HG03159 (cell line): ENCODE measurements at regions not wholly inside any gene's neighbourhood (a gene's known extent, or its start where the extent isn't known, plus 50 kb on each side); places are given as distances from the start of the nearest gene placed in this dataset.

Source experiments
- ATAC-seq: cut with Tn5 transposase; IDR thresholded peaks from one replicate; pipeline ENCODE4 v1.9.1; 2021; ENCODE audit warnings: mild to moderate bottlenecking, moderate library complexity; ENCODE audit not compliant: unreplicated experiment

GRCh38 chr2:242020196-242021004 lies 150.9 kb downstream of the RTP5 start:
- ATAC-seq, result no peak

GRCh38 chr2:242022550-242023290 lies 153.2 kb downstream of the RTP5 start:
- ATAC-seq, result no peak

GRCh38 chr2:242024751-242025355 lies 155.3 kb downstream of the RTP5 start:
- ATAC-seq, result no peak

- ATAC-seq, result no peak
Observed at GRCh38 chr2:242027676-242028450, 158.3 kb downstream of the RTP5 start.

GRCh38 chr2:242029422-242030225 lies 160.1 kb downstream of the RTP5 start:
- no peak for ATAC-seq

- ATAC-seq, result no peak
Observed at GRCh38 chr2:242030226-242030575, 160.7 kb downstream of the RTP5 start.

- ATAC-seq, result no peak
Observed at GRCh38 chr2:242030858-242031257, 161.3 kb downstream of the RTP5 start.

GRCh38 chr2:242031481-242032019 lies 162.0 kb downstream of the RTP5 start:
- no peak for ATAC-seq

GRCh38 chr2:242032780-242033656 lies 163.5 kb downstream of the RTP5 start:
- ATAC-seq, result no peak

- ATAC-seq, result no peak
Observed at GRCh38 chr2:242034138-242034537, 164.6 kb downstream of the RTP5 start.

- ATAC-seq, result no peak
Observed at GRCh38 chr2:242034996-242035814, 165.7 kb downstream of the RTP5 start.

- ATAC-seq, result no peak
Observed at GRCh38 chr2:242035858-242036652, 166.5 kb downstream of the RTP5 start.

- no peak for ATAC-seq
Observed at GRCh38 chr2:242036653-242036950, 167.1 kb downstream of the RTP5 start.

GRCh38 chr2:242038166-242038927 lies 168.8 kb downstream of the RTP5 start:
- no peak for ATAC-seq

GRCh38 chr2:242038928-242039341 lies 169.4 kb downstream of the RTP5 start:
- ATAC-seq, result no peak

- ATAC-seq, result no peak
Observed at GRCh38 chr2:242040303-242040655, 170.8 kb downstream of the RTP5 start.

GRCh38 chr2:242040681-242041080 lies 171.2 kb downstream of the RTP5 start:
- ATAC-seq, result no peak
